Fibroblast of mammary gland (primary cell): ENCODE measurements at regions not wholly inside any gene's neighbourhood (a gene's known extent, or its start where the extent isn't known, plus 50 kb on each side); places are given as distances from the start of the nearest gene placed in this dataset.

Experiments
- DNase-seq: peaks from one replicate; pipeline ENCODE4 v3.0.0-alpha.2; 2010; ENCODE audit warnings: low read depth
- H3K4me3 ChIP-seq: 2 replicates; pipeline ENCODE4 v1.5.1; 2011; ENCODE audit warnings: low read depth, mild to moderate bottlenecking, low read length, moderate library complexity; ENCODE audit not compliant: control insufficient read depth
- TF ChIP-seq, protein P1 (sequence below): conservative IDR thresholded peaks from 2 replicates; pipeline ENCODE4 v1.5.1; 2011; ENCODE audit warnings: low read depth, low read length, inconsistent platforms; ENCODE audit not compliant: control insufficient read depth, insufficient read depth

DNA sequence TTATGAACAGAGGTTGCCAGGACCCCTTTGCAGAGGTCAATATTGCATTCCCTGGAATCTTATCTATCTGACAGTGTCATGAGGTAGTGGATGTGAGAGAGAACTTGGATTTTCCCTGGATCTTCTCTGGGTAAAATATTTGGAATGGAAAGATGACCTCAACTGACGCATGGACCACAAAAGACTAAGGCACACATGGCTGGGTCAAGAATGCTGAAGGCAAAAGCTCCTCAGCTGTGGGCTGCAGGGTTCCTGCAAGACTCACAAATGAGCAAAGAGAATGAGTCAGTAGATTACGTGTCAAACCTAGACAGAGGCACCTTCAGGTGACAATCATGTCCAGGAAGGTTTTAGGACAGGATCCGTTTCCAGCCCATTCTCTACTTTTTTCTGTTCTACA lies 484.0 kb downstream of the C6orf118 start:
- DNase-seq: no peak
- H3K4me3 ChIP-seq: no peak overlapping the region
- TF ChIP-seq, protein P1, sequence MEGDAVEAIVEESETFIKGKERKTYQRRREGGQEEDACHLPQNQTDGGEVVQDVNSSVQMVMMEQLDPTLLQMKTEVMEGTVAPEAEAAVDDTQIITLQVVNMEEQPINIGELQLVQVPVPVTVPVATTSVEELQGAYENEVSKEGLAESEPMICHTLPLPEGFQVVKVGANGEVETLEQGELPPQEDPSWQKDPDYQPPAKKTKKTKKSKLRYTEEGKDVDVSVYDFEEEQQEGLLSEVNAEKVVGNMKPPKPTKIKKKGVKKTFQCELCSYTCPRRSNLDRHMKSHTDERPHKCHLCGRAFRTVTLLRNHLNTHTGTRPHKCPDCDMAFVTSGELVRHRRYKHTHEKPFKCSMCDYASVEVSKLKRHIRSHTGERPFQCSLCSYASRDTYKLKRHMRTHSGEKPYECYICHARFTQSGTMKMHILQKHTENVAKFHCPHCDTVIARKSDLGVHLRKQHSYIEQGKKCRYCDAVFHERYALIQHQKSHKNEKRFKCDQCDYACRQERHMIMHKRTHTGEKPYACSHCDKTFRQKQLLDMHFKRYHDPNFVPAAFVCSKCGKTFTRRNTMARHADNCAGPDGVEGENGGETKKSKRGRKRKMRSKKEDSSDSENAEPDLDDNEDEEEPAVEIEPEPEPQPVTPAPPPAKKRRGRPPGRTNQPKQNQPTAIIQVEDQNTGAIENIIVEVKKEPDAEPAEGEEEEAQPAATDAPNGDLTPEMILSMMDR: no peak

DNA sequence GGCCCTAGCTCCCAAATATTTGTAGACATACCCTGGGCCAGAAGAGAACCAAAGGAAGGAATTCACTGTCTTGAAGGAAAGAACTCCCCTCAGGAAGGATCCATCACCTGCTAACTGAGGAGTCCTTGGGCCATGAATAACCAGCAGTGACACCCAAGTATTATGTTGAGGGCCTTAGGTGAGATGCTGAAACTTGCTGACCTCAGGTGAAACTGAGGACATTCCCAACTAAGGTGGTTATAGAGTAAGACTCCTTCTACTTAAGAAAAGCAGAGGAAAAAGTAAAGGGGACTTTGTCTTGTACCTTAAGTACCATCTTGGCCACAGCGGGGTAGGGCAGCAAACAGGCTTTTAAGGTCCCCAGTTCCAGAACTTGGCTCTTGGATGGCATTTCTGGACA lies 491.7 kb downstream of the C6orf118 start:
- no peak for DNase-seq
- no peak overlapping the region for H3K4me3 ChIP-seq
- TF ChIP-seq, protein P1: no peak

GRCh38 chr6:164812706-164813105 lies 496.7 kb downstream of the C6orf118 start:
- no peak overlapping the region for H3K4me3 ChIP-seq
- DNase-seq: no peak
- TF ChIP-seq, protein P1: no peak

DNA sequence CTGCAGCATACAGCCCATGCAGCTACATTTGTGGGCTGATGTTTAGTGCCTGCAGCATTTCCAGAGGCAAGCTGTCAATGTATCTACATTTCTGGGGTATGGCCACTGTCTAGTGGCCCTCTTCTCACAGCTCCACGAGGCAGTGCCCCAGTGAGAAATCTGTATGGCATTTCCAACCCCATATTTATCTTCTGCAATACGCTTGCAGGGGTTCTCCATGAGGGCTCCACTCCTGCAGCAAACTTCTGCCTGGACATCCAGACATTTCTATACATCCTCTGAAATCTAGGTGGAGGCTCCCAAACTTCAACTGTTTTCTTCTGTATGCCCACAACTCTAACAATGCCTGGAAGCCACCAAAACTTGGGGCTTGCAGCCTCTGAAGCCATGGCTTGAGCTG lies 502.3 kb downstream of the C6orf118 start:
- TF ChIP-seq, protein P1: no peak
- no peak overlapping the region for H3K4me3 ChIP-seq
- no peak for DNase-seq

DNA sequence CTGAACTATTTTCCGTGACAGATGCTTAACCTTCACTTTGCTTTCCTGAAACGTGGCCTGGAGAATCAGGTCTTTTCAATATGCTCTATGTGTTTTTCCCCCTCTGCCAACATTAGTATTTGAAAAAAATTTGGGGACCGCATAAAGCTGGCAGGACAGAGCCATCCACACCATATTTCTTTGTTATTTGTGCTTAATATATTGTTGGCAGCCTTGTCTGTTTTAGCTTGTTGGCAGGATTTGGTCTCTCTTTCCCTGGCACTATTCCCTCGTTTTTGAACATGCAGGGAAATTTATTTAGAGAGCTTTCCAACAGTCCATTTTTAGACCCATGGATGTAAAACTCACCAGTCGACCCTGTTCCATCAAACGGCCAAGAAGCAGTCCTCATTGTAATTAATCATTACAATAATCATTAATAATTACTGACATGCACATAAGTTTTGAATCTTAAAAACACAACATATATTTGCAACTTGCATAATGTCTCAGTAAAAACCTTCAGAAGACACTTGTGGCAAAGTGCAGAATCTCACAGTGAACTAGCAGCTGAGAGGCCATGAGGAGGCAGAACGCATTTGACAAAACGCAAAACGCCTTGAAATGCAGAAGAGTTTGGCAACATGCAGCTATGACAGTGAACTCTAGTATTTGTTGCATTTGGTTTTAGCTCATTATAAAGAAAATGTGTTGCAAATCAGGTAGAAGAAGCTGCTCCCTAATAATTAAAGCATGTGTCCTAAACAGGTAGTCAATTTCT lies 514.2 kb downstream of the C6orf118 start:
- DNase-seq: no peak
- TF ChIP-seq, protein P1: no peak
- no peak overlapping the region for H3K4me3 ChIP-seq

- H3K4me3 ChIP-seq: no peak overlapping the region
- DNase-seq: no peak
- TF ChIP-seq, protein P1: no peak
Measured at GRCh38 chr6:164792666-164793065, 516.7 kb downstream of the C6orf118 start.

GRCh38 chr6:164791498-164791897 lies 517.9 kb downstream of the C6orf118 start:
- TF ChIP-seq, protein P1: no peak
- DNase-seq: no peak
- no peak overlapping the region for H3K4me3 ChIP-seq
